ENCODE measurements at regions not wholly inside any gene's neighbourhood (a gene's known extent, or its start where the extent isn't known, plus 50 kb on each side); places are given as distances from the start of the nearest gene placed in this dataset.

DNA sequence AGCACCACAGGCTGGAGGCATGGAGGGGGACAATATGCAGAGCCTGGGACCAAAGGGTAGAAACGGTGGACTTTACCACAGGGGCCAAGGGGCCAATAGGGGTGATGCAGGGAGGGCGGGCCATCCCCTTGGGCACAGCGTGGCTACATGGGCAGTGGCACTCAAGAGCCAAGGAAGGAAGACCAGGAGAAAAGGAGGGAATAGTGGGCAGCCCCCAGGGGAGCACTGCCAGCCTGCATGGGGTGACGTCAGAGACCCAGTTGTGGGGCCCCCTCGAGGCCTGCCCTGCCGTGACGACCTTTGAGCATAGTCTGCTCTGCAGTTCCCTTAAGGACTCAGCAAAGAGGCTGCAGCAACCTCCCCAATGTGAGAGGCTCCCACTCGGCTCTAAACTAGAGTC, 95.5 kb upstream of the TMPRSS2 start:
- Histone ChIP-seq H3K4me1 (ENCODE audit: low read length) (peaks cover 27% of the 10 kb centered on the region), H3K79me2 (ENCODE audit: low read length) (no peaks in the 10 kb centered on the region), H3K4me2 (ENCODE audit: low read length) (no peak overlapping the region), H4K20me1 (ENCODE audit: insufficient read depth, low read length) (no peaks in the 10 kb centered on the region), H3K27ac (ENCODE audit: low read length) (no peak overlapping the region), H2AFZ (ENCODE audit: low read depth, low read length) (no peak overlapping the region), H3K27me3 (ENCODE audit: low read depth, low read length) (no peaks in the 10 kb centered on the region), H3K9me3 (ENCODE audit: insufficient read depth, low read length) (no peaks in the 10 kb centered on the region), H3K36me3 (replicated peaks; ENCODE audit: low read depth, low read length) (no peaks in the 10 kb centered on the region), H3K4me3 (ENCODE audit: low read length) (no peak overlapping the region), H3K9ac (ENCODE audit: low read length) (no peak overlapping the region)
- TF ChIP-seq, protein P1, sequence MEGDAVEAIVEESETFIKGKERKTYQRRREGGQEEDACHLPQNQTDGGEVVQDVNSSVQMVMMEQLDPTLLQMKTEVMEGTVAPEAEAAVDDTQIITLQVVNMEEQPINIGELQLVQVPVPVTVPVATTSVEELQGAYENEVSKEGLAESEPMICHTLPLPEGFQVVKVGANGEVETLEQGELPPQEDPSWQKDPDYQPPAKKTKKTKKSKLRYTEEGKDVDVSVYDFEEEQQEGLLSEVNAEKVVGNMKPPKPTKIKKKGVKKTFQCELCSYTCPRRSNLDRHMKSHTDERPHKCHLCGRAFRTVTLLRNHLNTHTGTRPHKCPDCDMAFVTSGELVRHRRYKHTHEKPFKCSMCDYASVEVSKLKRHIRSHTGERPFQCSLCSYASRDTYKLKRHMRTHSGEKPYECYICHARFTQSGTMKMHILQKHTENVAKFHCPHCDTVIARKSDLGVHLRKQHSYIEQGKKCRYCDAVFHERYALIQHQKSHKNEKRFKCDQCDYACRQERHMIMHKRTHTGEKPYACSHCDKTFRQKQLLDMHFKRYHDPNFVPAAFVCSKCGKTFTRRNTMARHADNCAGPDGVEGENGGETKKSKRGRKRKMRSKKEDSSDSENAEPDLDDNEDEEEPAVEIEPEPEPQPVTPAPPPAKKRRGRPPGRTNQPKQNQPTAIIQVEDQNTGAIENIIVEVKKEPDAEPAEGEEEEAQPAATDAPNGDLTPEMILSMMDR (IDR thresholded peaks at IDR 0.05; ENCODE audit: low read depth, low read length), result no peak
- no peak for TF ChIP-seq EZH2phosphoT487 (IDR thresholded peaks at IDR 0.05; ENCODE audit: low read depth)

DNA sequence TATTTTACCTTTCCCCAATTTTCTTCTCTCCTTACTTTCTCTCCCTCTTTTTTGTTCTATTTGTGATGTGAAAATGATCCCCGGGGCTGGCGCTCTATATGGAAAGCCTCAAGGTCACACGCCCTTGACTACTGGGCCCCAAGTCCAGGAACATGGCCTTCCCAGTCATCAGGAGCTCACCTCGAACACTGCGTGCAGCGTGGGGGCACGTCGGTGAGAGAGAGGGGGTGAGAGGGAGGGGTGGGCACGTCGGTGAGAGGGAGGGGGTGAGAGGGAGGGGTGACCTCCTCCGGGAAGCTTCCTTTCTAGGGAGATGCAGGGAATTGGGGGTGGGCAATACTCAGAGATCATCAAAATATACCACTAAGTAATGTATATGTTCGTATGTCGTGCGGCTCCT, 94.6 kb upstream of the TMPRSS2 start:
- Histone ChIP-seq H3K27ac (ENCODE audit: low read length) (peak overlapping the region; percentile 73), H3K9me3 (ENCODE audit: insufficient read depth, low read length) (no peaks in the 10 kb centered on the region), H3K27me3 (ENCODE audit: low read depth, low read length) (no peaks in the 10 kb centered on the region), H3K4me2 (ENCODE audit: low read length) (peak overlapping the region; percentile 79), H3K4me1 (ENCODE audit: low read length) (peaks cover 27% of the 10 kb centered on the region), H3K4me3 (ENCODE audit: low read length) (peak overlapping the region; percentile 58; the same call in 1 of the 2 replicates), H3K36me3 (replicated peaks; ENCODE audit: low read depth, low read length) (no peaks in the 10 kb centered on the region), H4K20me1 (ENCODE audit: insufficient read depth, low read length) (no peaks in the 10 kb centered on the region), H3K9ac (ENCODE audit: low read length) (peak overlapping the region; percentile 32; the same call in 1 of the 2 replicates), H2AFZ (ENCODE audit: low read depth, low read length) (no peak overlapping the region; the same call in 1 of the 2 replicates), H3K79me2 (ENCODE audit: low read length) (no peaks in the 10 kb centered on the region)
- TF ChIP-seq EZH2phosphoT487 (IDR thresholded peaks at IDR 0.05; ENCODE audit: low read depth), result no peak
- TF ChIP-seq, protein P1 (IDR thresholded peaks at IDR 0.05; ENCODE audit: low read depth, low read length), result no peak

DNA sequence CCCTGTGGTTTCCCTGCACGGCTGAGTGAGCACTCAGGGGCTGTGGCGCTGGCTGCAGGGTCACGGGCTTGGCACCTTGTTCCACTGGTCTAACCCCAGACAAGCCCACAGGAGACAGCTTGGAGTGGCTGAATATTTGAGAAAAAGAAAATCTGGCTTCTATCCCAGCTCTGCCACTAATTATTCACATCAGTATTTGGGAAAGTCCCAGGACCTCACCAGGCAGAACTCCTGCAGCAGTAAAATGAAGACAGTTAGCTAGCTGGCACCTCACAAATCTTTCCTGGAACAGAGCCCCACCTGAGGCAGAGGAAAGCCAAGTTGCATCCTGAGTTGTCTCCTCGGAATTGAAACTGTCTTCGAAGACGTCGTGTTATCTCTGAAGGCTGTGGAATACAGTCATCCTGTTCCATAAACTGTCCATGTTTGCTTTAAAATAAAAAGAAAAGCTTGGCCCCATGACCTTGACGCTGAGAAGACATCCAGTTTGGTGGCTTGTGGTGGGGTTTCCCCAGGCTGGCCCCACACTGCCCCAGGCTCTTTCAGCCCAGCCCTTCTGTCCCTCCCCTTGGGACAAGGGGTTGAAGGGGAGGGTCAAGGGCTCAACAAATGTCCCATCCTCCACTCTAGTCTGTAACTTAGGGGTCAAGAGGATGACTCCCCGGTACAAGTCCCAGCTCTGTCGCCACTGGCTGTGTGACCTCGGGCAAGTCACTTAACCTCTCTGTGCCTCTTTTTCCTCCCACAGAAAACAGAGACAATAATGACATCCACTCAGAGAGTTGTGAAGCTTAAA, 93.8 kb upstream of the TMPRSS2 start:
- no peak for TF ChIP-seq EZH2phosphoT487 (IDR thresholded peaks at IDR 0.05; ENCODE audit: low read depth)
- TF ChIP-seq, protein P1 (IDR thresholded peaks at IDR 0.05; ENCODE audit: low read depth, low read length), result no peak
- peak overlapping the region; percentile 32; the same call in 1 of the 2 replicates for H3K9ac ChIP-seq (ENCODE audit: low read length)

DNA sequence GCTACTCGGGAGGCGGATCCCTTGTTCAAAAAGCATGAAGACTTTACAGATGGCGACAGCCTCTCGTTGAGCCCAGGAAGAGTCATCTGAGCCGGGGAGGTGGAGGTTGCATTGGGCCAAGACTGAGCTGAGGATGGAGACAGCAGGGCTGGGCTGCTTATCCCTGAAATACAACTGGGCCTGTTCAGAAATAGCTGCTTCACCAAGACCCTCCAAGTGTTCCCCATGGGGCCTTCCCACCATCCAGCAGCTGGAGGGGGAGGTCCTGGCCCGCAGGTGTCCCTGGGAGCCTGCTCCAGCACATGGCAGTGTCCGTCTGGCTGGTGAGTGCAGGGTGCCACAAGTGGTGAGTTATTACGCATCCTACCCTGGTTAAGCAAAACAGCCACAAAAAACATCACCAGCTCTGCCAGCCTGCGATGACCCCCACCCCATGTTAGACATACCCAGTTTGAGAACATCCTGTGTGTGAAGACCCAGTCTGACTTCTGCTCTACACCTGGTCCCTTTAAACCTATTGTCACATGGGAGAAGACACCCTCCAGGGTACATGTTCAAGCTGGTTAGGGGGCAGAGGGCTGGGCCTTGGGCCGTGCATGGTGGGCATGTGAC, 93.1 kb upstream of the TMPRSS2 start:
- H3K4me2 ChIP-seq (ENCODE audit: low read length), result peak overlapping the region; percentile 79
- no peak overlapping the region for H2AFZ ChIP-seq (ENCODE audit: low read depth, low read length)
- H3K4me3 ChIP-seq (ENCODE audit: low read length), result peak overlapping the region; percentile 58; the same call in 1 of the 2 replicates
- H3K9me3 ChIP-seq (ENCODE audit: insufficient read depth, low read length), result no peaks in the 10 kb centered on the region
- peaks cover 27% of the 10 kb centered on the region for H3K4me1 ChIP-seq (ENCODE audit: low read length)
- H3K79me2 ChIP-seq (ENCODE audit: low read length), result no peaks in the 10 kb centered on the region
- no peaks in the 10 kb centered on the region for H3K27me3 ChIP-seq (ENCODE audit: low read depth, low read length)
- no peaks in the 10 kb centered on the region for H3K36me3 ChIP-seq (replicated peaks; ENCODE audit: low read depth, low read length)
- no peaks in the 10 kb centered on the region for H4K20me1 ChIP-seq (ENCODE audit: insufficient read depth, low read length)
- peak overlapping the region; percentile 14; the same call in 1 of the 2 replicates for H3K9ac ChIP-seq (ENCODE audit: low read length)
- H3K27ac ChIP-seq (ENCODE audit: low read length), result peak overlapping the region; percentile 73
- TF ChIP-seq, protein P1 (IDR thresholded peaks at IDR 0.05; ENCODE audit: low read depth, low read length), result no peak
- no peak for TF ChIP-seq EZH2phosphoT487 (IDR thresholded peaks at IDR 0.05; ENCODE audit: low read depth)

More for the DNA sequence above, 93.8 kb upstream of the TMPRSS2 start:
- Histone ChIP-seq H3K4me2 (ENCODE audit: low read length) (peak overlapping the region; percentile 79), H3K79me2 (ENCODE audit: low read length) (no peaks in the 10 kb centered on the region), H3K4me3 (ENCODE audit: low read length) (peak overlapping the region; percentile 58), H2AFZ (ENCODE audit: low read depth, low read length) (no peak overlapping the region; the same call in 1 of the 2 replicates), H3K9me3 (ENCODE audit: insufficient read depth, low read length) (no peaks in the 10 kb centered on the region), H3K36me3 (replicated peaks; ENCODE audit: low read depth, low read length) (no peaks in the 10 kb centered on the region), H4K20me1 (ENCODE audit: insufficient read depth, low read length) (no peaks in the 10 kb centered on the region), H3K4me1 (ENCODE audit: low read length) (peaks cover 27% of the 10 kb centered on the region), H3K27ac (ENCODE audit: low read length) (peak overlapping the region; percentile 73), H3K27me3 (ENCODE audit: low read depth, low read length) (no peaks in the 10 kb centered on the region)
